ELF-1 (cell line): ENCODE measurements at regions not wholly inside any gene's neighbourhood (a gene's known extent, or its start where the extent isn't known, plus 50 kb on each side); places are given as distances from the start of the nearest gene placed in this dataset.

Experiments used
- DNase-seq: peaks from one replicate; pipeline ENCODE4 v3.0.0-alpha.2; 2016; ENCODE audit warnings: low read depth, low spot score

DNA sequence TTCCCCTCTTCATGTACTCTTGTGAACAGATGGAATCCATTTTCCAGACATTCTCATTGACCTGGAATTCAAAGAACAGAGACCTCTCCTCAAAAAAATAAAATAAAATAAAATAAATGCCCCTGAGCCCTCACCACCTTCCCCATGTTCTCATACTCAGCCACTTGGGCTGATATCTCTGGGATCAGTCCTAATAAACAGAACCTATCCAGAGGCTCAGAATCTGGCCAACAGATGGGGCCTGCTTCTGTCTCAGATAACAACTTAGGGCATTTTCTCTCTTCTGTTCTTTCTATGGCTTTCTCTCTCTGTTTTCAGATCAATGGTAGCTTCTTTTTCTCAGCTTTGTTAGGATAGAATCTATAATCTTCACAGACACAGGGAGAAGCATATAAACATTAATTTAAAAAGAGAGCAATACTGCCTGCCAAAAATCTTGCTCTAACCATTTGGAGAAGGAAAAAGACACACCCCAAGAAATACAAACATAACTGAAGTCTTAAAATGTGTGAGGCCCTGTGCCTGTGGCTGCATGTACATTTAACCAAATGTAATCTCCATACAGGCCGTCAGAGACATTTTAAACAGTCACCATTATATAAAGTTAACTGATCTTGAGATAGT, 907.1 kb downstream of the FAT4 start:
- no peak for DNase-seq

DNA sequence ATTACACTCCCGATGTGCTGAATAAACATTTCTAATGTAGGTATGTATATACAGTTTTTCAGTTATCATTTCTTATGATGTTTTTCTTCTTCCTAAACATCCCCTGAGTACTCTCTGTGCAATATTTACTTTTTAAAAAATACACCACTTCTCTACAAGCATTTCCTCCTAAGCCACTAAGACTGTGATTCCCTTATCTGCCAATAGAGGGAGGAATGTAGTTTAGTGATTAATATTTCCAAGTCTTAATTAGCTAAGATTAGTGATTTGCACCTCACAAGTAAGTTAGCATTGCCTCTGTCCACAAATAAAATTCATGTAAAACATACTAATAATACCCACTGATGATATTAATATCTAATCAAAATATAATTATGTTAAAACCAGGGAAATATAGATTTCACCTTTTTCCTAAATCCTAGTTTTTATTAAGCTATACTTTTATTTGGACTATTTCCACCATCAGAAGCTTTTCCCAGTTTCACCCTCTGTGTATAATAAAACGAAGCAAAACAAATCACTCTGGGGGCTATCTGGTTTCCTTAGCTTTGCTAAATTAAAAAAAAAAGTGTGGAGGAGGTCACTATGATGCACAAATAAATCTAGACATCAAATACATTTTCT, 909.1 kb downstream of the FAT4 start:
- DNase-seq = no peak

DNA sequence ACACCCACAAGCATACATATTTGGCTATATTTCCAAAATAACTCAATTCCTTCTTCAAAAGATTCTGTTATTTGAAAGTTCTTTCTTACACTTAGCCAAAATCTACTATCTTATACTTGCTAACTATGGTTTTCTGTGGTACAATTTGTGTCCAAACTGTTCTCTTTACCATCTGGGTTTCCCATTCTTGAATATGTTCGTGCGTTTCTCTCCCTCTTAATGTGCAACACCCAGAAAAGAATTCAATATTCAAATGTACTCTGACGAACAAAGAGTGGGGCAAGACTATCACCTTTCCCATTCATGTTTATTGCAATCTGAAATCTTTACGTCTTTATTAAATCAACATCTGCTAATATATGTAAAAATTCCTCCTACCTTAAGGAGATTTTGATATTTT, 912.7 kb downstream of the FAT4 start:
- DNase-seq = no peak

DNA sequence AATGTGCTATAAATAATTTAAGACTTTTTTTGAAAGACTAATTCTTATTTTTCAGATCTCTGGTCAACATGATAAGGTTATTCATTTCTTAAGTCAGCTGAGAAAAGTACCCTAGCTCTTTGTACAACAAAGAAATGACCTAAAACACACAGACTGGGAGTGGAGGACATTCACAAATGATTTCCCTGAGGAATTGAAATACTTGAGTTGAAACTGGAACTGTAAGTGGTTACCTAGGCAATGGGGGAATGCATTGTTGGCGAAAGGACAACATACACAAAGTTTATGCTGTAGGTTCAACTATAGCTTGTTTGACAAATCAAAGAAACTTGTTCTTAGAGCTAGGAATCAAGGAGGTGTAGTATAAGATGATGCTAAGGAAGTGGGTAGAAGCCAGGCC, 915.5 kb downstream of the FAT4 start:
- no peak for DNase-seq

DNA sequence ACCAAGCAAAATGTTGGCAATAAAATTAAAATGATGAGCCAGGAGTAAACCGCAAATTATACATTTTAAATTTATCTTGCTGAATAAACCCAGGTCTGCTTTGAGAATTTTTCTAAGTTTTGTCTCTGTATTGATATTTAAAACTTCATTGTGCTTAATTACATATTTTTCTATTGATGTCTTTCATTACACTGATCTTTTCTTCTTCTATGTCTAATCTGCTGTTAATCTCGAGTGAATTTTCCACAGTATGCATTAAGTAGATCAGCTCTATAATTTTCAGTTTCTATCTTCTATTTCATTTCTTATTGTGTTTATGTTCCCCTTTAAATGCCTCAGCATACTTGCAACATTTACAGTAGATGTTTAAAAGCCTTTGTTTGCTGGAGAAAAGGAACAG, 918.7 kb downstream of the FAT4 start:
- no peak for DNase-seq

DNA sequence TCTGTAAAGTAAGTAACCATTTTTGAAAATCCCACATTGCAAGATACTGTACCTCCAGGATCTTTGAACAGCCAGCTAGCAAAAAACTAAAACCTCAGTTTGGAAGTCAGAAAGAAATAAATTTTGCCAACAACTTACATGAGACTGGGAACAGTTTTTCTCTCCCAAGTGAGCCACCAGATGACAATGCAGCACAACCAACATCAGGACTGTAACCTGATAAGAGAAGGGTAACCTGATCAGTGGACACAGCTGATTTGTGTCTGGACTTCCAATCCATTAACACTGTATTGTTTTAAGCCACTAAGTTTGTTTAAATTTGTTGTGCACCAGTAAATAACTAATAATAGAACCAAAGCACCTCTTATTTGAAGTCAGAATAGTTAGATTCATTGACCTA, 923.3 kb downstream of the FAT4 start:
- no peak for DNase-seq

DNA sequence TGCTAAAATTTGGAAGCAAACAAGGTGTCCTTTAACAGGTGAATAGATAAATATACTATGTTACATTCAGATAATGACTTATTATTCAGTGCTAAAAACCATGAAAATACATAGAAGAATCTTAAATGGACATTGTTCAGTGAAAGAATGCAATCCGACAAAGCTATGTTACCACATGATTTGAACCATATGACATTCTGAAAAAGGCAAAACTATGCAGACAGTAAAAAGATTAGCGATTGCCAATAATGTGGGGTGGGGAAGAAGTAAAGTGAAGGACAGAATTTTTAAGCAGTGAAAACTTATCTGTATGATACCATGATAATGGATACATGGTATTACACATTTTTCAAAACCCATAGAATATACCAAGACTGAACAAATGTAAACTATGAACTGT, 926.9 kb downstream of the FAT4 start:
- DNase-seq = no peak

DNA sequence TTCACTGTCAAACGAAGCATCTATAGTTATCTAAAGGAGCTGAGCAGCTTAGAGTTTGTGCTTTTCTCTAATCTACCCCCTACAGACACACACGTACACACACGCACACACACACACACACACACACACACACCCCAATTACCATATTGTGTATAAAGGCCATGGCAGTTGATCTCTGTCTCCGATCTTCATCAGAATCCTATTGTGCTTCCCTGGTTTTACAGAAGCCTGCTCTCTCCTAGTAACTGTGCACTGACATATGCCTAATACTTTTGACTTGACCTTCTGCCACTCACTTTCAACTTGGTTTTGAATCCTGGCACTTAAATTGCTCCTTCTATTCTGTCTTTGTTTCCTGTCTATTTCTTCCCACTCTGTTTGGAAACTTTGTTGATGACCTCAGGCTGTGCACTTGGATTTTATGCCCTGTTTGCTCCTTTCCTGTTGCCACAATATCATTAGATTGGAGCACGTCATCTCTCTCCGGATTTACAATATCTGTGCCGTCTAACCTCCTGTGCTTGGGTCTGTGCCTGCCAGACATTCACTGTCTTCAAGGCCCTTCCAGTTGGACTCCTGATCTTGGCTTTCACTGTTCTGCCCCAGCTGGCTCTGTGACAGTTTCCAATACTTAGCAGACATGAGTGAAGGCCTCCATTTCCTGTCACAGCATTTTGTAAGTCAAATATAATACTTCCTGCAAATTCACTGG, 928.1 kb downstream of the FAT4 start:
- DNase-seq = no peak

DNA sequence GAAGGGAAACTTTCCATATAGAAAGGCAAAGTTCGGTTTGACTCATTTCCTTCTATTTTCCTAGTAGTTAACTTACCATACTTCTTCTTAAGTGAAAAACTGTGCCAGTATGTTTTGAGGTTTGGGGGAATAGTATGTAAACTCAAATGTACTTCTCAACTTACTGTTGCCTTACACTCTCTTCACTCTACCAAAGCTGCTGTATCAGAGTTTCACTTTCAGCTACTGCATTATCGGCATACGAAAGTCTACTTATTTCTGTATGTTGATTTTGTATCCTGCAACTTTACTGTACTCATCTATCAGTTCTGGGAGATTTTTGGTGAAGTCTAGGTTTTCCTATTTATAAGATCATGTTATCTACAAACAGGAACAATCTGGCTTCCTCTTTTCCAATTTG, 932.7 kb downstream of the FAT4 start:
- no peak for DNase-seq

DNA sequence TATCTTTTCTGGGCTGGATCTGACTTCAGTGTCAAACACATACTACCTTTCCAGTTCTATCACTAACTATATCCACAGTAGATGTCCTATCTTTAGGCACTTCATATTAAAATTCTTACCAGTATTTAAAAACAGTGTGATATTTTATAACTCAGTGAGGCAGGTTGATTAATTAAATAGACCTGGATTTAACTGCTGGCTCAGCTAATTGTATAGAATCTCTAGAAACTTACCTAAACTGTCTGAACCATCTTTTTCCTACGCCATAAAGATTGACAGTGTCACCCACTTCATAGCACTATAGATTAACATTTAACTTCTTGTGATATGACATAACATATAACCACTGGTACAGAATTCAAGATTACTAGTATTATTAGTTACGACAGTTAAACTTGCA, 935.3 kb downstream of the FAT4 start:
- no peak for DNase-seq

DNA sequence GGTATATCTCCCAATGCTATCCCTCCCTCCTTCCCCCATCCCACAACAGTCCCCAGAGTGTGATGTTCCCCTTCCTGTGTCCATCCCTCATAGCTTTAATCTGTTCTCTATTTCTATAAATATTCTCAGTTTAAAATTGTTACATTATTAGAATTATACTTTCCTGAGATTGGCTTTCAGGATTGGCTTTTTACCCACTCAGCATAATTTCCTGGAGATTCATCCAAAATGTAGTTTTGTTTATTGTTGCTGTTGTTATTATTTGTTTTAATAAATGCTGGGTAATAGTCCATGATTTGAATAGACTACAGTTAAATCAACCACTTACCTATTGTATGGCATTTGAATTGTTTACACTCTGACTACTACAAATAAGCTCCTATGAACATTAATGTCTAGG, 936.4 kb downstream of the FAT4 start:
- DNase-seq = no peak

DNA sequence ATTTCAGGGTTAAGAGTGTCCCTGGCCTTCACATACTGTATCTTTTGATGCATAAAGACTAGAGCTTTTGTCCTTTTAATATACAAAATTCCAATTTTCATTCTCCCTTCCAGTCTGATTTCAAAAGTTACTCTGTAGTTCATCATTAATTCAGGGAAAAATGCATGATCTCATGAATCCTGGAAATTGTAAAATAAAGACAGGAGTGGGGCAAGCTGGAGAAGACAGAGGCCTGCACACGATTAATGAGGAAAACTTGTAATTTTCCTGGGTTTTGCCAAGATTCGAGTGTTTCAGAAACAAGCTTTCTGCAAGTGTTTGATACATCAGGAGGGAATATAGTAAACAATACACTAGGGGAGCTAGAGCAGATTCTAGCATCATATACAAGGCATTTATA, 947.9 kb downstream of the FAT4 start:
- no peak for DNase-seq

DNA sequence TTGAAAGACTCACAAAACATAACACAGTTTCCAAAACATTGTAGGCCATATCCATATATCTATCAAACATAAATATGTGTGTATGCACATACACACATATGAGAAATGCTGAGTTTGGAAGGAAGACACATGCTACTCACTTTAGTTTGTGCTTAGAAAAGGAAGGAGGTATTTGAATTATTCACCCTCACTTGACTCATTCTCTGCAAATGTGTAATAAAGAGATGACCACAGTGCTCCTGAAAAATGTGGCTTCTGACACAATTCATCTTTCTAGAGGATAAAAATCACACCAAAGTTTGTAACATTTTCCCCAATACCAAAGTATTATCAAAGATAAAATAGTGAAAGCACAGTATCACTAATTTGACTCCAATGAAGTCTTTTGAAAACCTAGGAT, 950.1 kb downstream of the FAT4 start:
- no peak for DNase-seq

DNA sequence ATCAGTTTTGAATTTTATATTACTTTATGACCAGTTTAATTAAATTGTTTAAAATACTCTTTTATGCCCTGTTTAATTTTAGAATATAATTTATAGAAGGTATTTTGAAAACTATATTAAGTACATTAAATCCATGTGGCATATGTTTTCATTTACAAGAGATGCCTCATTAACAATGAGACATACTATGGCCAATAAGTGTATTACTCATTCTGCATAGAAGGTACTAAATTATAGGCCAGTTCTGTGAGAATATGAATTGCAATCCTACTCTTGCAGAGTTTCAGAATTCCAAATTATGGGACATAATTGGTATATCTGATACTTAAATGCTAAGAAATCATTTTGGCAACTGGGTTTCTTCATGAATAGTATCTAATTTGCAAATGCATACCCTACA, 951.1 kb downstream of the FAT4 start:
- DNase-seq = no peak

DNA sequence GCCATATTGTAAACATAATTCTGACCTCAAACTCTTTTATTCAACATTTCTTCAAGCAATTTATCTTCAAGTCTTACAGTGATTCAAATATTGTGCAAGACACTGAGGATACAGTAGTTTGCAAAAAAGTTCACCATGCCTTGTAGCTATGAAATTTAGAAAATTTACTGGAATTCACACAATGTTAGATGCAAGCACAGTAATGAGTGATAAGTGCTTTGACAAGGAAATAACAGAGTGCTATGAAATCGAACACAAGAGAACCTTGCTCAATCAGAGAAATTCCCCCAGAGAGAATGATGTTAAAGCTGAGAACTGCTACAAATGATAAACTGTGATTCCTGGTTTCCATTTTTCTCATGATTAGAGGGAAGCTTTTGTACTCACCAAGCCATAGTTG, 952.9 kb downstream of the FAT4 start:
- no peak for DNase-seq

DNA sequence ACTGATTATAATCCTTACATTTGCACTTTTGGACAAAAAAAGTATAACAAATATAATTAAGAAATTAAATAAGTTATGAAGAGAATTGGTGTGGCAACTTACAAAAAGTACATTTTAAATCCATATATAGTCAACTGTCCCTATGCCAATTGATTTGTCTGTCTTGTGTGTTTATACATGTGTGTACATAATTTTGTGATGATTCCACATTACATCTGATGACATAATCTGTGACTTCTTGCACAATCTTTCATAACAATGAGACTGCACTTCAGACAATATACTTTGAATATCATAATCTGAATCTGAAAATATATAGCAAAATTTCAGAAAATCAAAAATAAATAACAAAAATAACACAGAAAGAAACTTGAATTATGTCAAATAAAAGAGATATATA, 953.4 kb downstream of the FAT4 start:
- DNase-seq = no peak

DNA sequence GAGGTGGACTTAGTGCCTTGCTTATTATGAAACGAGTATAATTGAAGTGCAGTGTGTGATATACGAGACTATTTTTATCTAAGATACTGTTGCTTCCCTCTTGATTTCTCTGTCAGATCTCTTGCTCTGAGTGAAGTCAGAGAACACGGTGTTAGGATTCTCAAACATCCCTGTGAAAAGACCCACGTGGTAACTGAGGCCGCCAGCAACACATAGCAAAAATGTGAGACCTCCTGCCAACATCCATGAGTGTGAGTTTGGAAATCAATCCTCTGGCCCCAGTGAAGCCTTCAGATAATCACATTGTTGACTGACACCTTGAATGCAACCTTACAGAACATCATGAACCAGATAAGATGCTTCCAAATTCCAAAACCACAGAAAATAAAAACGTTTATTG, 954.4 kb downstream of the FAT4 start:
- no peak for DNase-seq

DNA sequence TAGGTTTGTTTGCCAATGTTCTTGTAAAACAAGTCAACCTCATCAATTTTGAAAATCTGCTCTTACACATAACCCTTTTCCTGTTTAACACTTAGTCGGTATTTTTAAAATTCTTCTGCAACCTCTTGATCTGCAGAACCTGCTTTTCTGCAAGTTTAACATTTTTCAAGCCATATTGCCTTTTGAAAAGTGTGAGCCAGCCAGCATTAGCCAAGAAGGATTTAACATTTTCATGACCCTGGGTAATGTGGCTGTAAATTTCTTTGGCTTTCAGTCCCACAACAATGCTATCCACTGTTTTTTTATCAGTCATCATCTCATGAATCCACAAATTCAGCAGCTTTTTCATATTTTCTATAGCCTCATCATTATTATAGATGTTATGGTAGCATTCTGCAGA, 956.5 kb downstream of the FAT4 start:
- DNase-seq = no peak

DNA sequence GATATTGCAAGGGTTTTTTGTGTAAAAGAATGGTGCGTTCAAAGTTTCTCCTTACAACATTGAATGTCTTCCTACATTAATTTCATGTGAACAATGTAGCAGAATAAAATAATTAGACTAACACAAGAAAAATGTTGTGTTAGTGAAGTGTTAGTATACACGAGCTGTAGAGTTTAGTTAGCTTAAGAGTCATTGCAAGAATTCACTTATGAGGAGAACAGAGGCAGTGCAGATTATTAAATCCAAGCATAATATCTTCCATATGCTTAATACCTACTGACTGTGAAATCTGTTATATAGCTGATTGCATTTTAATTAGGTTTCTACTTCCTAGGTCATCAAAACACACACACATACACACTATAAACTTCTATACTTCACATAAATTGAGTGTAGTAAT, 959.0 kb downstream of the FAT4 start:
- DNase-seq = no peak

DNA sequence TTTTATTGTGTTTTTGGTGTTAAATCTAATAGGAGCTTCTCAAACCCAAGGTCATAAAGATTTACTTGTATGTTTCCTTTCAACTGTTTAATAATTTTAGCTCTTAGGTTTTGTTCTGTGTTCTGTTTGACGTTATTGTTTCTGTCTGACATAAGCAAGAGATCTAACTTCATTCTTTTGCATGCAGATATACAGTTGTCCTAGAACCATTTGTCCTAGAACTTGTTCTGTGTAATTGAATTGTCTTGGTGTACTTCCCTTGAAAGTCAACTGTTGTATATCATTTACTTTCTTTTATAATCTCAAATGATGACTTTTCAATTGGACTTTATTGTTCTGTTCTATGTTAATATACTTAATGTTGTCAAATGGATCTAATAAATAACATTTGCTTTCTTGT, 977.1 kb downstream of the FAT4 start:
- no peak for DNase-seq

DNA sequence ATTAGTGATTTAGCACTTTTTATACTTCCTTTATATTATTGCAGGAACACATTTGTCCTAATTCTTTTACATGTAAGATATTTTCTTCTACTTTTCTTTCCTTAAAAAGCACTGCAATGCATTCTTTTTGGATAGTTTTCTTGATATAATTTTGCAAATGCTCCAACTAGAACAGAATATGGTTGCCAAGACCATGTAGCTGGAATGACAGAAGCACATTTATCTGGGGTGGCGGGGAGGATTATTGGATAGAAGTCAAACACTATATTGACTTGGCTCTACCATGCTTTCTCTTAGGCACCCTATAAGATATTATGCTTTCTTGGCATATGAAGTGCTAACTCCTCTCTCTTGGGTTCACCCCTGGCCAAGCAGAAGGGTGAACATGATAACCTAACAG, 983.5 kb downstream of the FAT4 start:
- DNase-seq = no peak

DNA sequence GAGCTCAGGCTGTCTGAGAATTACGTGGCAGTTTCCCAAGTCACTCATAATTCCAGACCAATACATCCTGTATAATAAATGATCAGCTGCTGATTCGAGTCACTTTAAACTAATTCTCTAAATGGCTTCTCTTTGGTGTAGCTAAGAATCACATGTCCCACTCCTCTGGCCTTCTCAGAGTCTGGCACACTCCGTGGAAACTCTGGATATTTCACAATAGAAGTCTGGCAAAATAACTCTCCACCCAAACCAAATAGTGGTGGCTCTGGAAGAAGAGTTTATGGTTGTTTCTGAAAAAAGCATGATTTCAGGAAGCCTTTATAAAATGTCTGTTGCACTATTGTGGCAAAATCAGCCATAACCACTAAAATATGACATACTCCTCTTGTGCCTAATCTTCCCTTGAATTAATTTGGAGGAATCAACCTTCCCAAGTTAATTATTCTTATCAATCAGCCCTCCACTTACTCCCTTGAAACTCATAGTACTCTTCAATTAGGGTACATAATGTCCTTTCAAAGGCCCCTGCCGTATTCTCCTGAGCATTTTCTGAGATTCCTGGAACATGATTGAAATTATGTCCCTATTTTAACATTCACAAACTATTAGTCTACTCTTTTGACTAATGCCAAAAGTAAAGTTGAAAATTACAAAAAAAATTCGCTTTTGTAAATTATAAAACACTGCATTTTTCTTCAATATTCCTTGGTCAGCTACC, 991.6 kb downstream of the FAT4 start:
- no peak for DNase-seq

DNA sequence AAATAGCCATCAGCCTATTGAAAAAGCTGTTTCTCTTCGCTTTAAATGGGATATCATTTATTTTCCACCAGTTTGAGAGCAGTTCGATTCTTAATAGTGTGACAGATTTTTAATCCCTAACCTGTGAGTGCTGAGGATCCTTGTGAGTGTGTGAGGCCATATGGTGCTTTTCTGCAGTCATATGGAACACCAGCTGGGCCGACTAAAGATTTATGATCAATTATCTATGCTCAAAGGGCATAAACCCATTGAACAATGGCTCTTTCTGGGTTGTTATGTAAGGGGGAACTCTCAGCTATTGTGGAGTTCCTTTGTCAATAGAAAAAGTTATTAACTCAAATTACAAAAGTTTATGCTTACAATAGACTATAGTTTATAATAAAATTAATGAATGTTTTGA, 1003.6 kb downstream of the FAT4 start:
- no peak for DNase-seq
